Esophagus squamous epithelium (tissue), 5 donors: ENCODE measurements at regions not wholly inside any gene's neighbourhood (a gene's known extent, or its start where the extent isn't known, plus 50 kb on each side); places are given as distances from the start of the nearest gene placed in this dataset.

Experiments
- DNase-seq: peaks from one replicate; lab custom pipeline; 2025; lab: John Stamatoyannopoulos, UW
- H3K27ac ChIP-seq, 4 donors: fragments of 200-600 bp; sonication (generic); one replicate each; pipeline ENCODE4 v1.5.1; 2016 to 2019; ENCODE audit warnings: mild to moderate bottlenecking in 1 of 4
- H3K27me3 ChIP-seq, 4 donors: fragments of 200-600 bp; sonication (generic); 1 replicate in 3 of 4; 2 replicates in 1 of 4; pipeline versions ENCODE4 v1.5.1 to v1.6.0; 2017 to 2021; ENCODE audit warnings: antibody characterized with exemption in 1 of 4
- H3K36me3 ChIP-seq, 3 donors: fragments of 200-600 bp; sonication (generic); one replicate each; pipeline ENCODE4 v1.5.1; 2016 to 2019
- H3K4me1 ChIP-seq, 3 donors: fragments of 200-600 bp; sonication (generic); one replicate each; pipeline ENCODE4 v1.5.1; 2017 to 2019
- H3K4me3 ChIP-seq, 4 donors: fragments of 200-600 bp; sonication (generic); 1 replicate in 3 of 4; 2 replicates in 1 of 4; pipeline ENCODE4 v1.5.1; 2016 to 2019; ENCODE audit warnings: mild to moderate bottlenecking in 2 of 4, moderate library complexity in 1 of 4
- H3K9me3 ChIP-seq, 3 donors: fragments of 200-600 bp; sonication (generic); one replicate each; pipeline ENCODE4 v1.5.1; 2016 to 2019
- POLR2A ChIP-seq, 4 donors: fragments of 450-650 bp; IDR thresholded peaks; one replicate each; pipeline ENCODE4 v1.6.1; 2017; ENCODE audit warnings: antibody characterized with exemption in 4 of 4, mild to moderate bottlenecking in 4 of 4, moderate library complexity in 3 of 4
- WGBS, 2 donors: methylation state at CpG; one replicate each; pipeline ENCODE4 v1.1.5; 2018; 5-methylcytosine and 5-hydroxymethylcytosine counted together
- intact Hi-C: fragments of 100-400 bp; cut with DNase I; formaldehyde crosslinking; loops from one replicate; pipeline ENCODE4 v1.15.0; 2022
- TF ChIP-seq, protein P1 (sequence below), 6 experiments: fragments of 450-650 bp in 4 of 6; fragments of 200-600 bp in 2 of 6; sonication (generic) in 2 of 6; IDR thresholded peaks; one replicate each; pipeline ENCODE4 v1.5.1; 2016 to 2019; ENCODE audit warnings: antibody characterized with exemption in 6 of 6, mild to moderate bottlenecking in 4 of 6, moderate library complexity in 4 of 6
- donor health status: DM: yes; HTN: yes; CAD: no.

GRCh38 chr4:162274354-162274753 is 110.6 kb upstream of the FSTL5 start:
- Histone ChIP-seq H3K27ac (no peak overlapping the region), H3K9me3 (no peaks in the 10 kb centered on the region), H3K4me1 (no peaks in the 10 kb centered on the region), H3K4me3 (no peak overlapping the region), H3K27me3 (no peaks in the 10 kb centered on the region), H3K36me3 (no peaks in the 10 kb centered on the region)
- TF ChIP-seq, protein P1, sequence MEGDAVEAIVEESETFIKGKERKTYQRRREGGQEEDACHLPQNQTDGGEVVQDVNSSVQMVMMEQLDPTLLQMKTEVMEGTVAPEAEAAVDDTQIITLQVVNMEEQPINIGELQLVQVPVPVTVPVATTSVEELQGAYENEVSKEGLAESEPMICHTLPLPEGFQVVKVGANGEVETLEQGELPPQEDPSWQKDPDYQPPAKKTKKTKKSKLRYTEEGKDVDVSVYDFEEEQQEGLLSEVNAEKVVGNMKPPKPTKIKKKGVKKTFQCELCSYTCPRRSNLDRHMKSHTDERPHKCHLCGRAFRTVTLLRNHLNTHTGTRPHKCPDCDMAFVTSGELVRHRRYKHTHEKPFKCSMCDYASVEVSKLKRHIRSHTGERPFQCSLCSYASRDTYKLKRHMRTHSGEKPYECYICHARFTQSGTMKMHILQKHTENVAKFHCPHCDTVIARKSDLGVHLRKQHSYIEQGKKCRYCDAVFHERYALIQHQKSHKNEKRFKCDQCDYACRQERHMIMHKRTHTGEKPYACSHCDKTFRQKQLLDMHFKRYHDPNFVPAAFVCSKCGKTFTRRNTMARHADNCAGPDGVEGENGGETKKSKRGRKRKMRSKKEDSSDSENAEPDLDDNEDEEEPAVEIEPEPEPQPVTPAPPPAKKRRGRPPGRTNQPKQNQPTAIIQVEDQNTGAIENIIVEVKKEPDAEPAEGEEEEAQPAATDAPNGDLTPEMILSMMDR (IDR thresholded peaks at IDR 0.05) = no peak
- TF ChIP-seq POLR2A (IDR thresholded peaks at IDR 0.05) = no peak
- intact Hi-C loops = no loop called here
- DNase-seq = no peak
- WGBS, 2 donors = 27 to 44% methylated on average over 1 of the region's 1 CpG

DNA sequence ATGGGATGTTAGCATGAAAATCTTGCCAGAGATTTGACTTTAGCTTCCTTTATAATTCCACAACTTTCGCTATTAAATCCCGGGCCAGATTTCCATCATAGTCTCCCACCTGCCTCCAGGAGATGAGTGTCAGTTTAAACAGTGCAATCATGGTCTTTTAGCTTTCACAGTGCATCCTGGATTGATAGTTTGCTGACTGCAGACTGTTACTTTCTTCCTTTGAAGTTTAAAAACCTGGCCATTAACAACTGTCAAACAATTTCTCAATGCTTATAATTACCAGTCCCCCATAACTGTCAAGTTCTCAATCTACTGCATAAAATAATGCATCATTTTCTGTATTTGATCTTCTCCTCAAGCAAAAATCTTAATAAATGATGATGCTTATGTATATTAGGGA is 108.4 kb upstream of the FSTL5 start:
- no peak for DNase-seq
- no peaks in the 10 kb centered on the region for H3K9me3 ChIP-seq
- no peaks in the 10 kb centered on the region for H3K4me1 ChIP-seq
- WGBS, 2 donors = 78 to 83% methylated on average over 2 of the region's 2 CpGs
- no peak overlapping the region for H3K4me3 ChIP-seq
- intact Hi-C loops = no loop called here
- H3K27ac ChIP-seq = no peak overlapping the region
- TF ChIP-seq POLR2A (IDR thresholded peaks at IDR 0.05) = no peak
- TF ChIP-seq, protein P1 (IDR thresholded peaks at IDR 0.05) = no peak
- no peaks in the 10 kb centered on the region for H3K36me3 ChIP-seq
- H3K27me3 ChIP-seq = no peaks in the 10 kb centered on the region

GRCh38 chr4:162268911-162269310 is 105.1 kb upstream of the FSTL5 start:
- Histone ChIP-seq H3K4me1 (no peaks in the 10 kb centered on the region), H3K36me3 (no peaks in the 10 kb centered on the region), H3K4me3 (no peak overlapping the region), H3K27ac (no peak overlapping the region), H3K9me3 (peaks cover 0 to 21% (median 9%) of the 10 kb centered on the region in 3 donors), H3K27me3 (no peaks in the 10 kb centered on the region)
- intact Hi-C loops = no loop called here
- TF ChIP-seq, protein P1 (IDR thresholded peaks at IDR 0.05) = no peak
- no peak for TF ChIP-seq POLR2A (IDR thresholded peaks at IDR 0.05)
- DNase-seq = no peak
- 63 to 74% methylated on average over 4 of the region's 4 CpGs for WGBS, 2 donors

DNA sequence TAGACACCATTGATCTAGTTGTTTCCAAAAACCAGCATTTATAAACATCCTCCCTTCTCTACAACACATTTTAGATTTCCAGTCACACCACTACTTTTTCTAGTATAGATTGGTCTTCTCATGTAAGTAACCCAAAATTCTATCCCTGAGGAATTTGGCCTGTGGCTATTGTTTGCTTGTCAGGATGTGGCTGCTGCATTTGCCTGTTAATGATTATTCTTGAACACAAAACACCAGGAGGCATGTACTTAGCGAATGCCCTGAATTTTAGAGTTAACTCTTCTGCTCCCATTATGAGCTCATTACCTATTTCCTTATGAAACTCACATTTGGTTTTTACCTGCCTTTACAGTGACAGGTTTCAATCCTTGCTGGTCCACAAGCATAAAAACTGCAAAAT is 102.0 kb upstream of the FSTL5 start:
- H3K36me3 ChIP-seq = no peaks in the 10 kb centered on the region
- no peaks in the 10 kb centered on the region for H3K4me1 ChIP-seq
- peaks cover 0 to 30% (median 10%) of the 10 kb centered on the region in 3 donors for H3K9me3 ChIP-seq
- TF ChIP-seq, protein P1 (IDR thresholded peaks at IDR 0.05) = no peak
- TF ChIP-seq POLR2A (IDR thresholded peaks at IDR 0.05) = no peak
- H3K27ac ChIP-seq = no peak overlapping the region
- no peak overlapping the region for H3K4me3 ChIP-seq
- WGBS, 2 donors = 38 to 40% methylated on average over 1 of the region's 1 CpG
- DNase-seq = no peak
- no peaks in the 10 kb centered on the region for H3K27me3 ChIP-seq
- intact Hi-C loops = no loop called here

DNA sequence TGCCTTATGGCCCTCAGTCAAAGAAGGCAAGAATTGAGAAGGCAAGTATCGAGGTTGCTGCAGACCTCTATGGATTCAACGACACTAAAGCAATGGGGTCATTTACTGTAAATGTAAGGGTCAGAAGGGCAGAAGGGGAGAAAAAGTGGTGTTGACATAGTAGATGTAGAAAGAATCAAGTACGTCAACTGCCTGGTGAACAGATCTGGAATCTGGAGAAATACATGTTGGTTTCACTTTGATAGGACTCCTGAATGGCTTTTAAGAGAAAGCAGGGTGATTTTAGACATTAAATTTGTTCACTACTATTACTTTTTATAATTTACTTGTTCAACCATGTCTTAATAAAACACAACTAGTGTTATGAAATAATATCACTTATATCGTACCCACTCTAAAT is 81.3 kb upstream of the FSTL5 start:
- intact Hi-C loops = no loop called here
- no peaks in the 10 kb centered on the region for H3K36me3 ChIP-seq
- no peak for DNase-seq
- no peaks in the 10 kb centered on the region for H3K9me3 ChIP-seq
- 59 to 63% methylated on average over 4 of the region's 4 CpGs for WGBS, 2 donors
- no peaks in the 10 kb centered on the region for H3K27me3 ChIP-seq
- no peak overlapping the region for H3K4me3 ChIP-seq
- H3K4me1 ChIP-seq = no peaks in the 10 kb centered on the region
- TF ChIP-seq, protein P1 (IDR thresholded peaks at IDR 0.05) = no peak
- no peak for TF ChIP-seq POLR2A (IDR thresholded peaks at IDR 0.05)
- no peak overlapping the region for H3K27ac ChIP-seq
